ENCODE measurements at regions not wholly inside any gene's neighbourhood (a gene's known extent, or its start where the extent isn't known, plus 50 kb on each side); places are given as distances from the start of the nearest gene placed in this dataset.

DNA sequence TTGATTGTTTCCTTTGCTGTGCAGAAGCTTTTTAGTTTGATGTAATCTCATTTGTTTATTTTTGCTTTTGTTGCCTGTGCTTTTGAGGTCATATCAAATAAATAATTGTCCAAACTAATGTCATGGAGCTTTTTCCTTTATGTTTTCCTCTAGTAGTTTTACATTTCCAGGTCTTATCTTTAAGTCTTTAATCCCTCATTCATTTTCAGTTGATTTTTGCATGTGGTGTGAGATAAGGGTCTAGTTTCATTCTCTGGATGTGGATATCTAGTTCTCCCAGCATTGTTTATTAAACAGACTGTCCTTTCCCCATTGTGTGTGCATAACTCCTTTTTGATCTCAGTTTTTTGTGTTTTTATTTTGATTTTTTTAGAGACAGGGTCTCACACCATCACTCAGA lies 179.1 kb upstream of the STK26 start:
- TF ChIP-seq CTCF (IDR thresholded peaks at IDR 0.05; ENCODE audit: low read depth, low read length, missing input control) (no peak), RXRA (IDR thresholded peaks at IDR 0.05) (no peak), RAD21 (IDR thresholded peaks at IDR 0.05) (no peak), TAF1 (conservative IDR thresholded peaks at IDR 0.05) (no peak), YY1 (IDR thresholded peaks at IDR 0.05) (no peak), JUND (IDR thresholded peaks at IDR 0.05) (no peak), HNF4G (IDR thresholded peaks at IDR 0.05) (no peak), ATF3 (IDR thresholded peaks at IDR 0.05) (no peak), NR2F2 (IDR thresholded peaks at IDR 0.05) (no peak), EGR1 (IDR thresholded peaks at IDR 0.05; ENCODE audit: low read depth in 2 of 2) (no peak)
- TF ChIP-seq, protein P1, sequence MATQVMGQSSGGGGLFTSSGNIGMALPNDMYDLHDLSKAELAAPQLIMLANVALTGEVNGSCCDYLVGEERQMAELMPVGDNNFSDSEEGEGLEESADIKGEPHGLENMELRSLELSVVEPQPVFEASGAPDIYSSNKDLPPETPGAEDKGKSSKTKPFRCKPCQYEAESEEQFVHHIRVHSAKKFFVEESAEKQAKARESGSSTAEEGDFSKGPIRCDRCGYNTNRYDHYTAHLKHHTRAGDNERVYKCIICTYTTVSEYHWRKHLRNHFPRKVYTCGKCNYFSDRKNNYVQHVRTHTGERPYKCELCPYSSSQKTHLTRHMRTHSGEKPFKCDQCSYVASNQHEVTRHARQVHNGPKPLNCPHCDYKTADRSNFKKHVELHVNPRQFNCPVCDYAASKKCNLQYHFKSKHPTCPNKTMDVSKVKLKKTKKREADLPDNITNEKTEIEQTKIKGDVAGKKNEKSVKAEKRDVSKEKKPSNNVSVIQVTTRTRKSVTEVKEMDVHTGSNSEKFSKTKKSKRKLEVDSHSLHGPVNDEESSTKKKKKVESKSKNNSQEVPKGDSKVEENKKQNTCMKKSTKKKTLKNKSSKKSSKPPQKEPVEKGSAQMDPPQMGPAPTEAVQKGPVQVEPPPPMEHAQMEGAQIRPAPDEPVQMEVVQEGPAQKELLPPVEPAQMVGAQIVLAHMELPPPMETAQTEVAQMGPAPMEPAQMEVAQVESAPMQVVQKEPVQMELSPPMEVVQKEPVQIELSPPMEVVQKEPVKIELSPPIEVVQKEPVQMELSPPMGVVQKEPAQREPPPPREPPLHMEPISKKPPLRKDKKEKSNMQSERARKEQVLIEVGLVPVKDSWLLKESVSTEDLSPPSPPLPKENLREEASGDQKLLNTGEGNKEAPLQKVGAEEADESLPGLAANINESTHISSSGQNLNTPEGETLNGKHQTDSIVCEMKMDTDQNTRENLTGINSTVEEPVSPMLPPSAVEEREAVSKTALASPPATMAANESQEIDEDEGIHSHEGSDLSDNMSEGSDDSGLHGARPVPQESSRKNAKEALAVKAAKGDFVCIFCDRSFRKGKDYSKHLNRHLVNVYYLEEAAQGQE (IDR thresholded peaks at IDR 0.05): no peak
- TF ChIP-seq, protein P2, sequence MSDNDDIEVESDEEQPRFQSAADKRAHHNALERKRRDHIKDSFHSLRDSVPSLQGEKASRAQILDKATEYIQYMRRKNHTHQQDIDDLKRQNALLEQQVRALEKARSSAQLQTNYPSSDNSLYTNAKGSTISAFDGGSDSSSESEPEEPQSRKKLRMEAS (IDR thresholded peaks at IDR 0.05): no peak
- TF ChIP-seq, protein P3, sequence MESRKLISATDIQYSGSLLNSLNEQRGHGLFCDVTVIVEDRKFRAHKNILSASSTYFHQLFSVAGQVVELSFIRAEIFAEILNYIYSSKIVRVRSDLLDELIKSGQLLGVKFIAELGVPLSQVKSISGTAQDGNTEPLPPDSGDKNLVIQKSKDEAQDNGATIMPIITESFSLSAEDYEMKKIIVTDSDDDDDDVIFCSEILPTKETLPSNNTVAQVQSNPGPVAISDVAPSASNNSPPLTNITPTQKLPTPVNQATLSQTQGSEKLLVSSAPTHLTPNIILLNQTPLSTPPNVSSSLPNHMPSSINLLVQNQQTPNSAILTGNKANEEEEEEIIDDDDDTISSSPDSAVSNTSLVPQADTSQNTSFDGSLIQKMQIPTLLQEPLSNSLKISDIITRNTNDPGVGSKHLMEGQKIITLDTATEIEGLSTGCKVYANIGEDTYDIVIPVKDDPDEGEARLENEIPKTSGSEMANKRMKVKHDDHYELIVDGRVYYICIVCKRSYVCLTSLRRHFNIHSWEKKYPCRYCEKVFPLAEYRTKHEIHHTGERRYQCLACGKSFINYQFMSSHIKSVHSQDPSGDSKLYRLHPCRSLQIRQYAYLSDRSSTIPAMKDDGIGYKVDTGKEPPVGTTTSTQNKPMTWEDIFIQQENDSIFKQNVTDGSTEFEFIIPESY (IDR thresholded peaks at IDR 0.05): no peak

Measured in liver (tissue), 3 donors.